Muscle of arm (tissue), 1 donor: ENCODE measurements at regions not wholly inside any gene's neighbourhood (a gene's known extent, or its start where the extent isn't known, plus 50 kb on each side); places are given as distances from the start of the nearest gene placed in this dataset.
"Not testable (repeated sequence)": the region's sequence is repeated elsewhere in the genome, so short reads cannot be mapped to it uniquely, and the experiment has no call there.

Experiments used
- DNase-seq: peaks from one replicate; pipeline ENCODE4 v3.0.0-alpha.2; 2013

- DNase-seq: no peak
Observed at GRCh38 chr4:117574085-117574484, 460.2 kb upstream of the NDST3 start.

- DNase-seq: no peak
Observed at GRCh38 chr4:117575850-117576249, 458.4 kb upstream of the NDST3 start.

- DNase-seq: no peak
Observed at GRCh38 chr4:117577686-117578311, 456.5 kb upstream of the NDST3 start.

GRCh38 chr4:117588771-117589170 is 445.5 kb upstream of the NDST3 start:
- DNase-seq: no peak

- no peak for DNase-seq
Observed at GRCh38 chr4:117596917-117597480, 437.3 kb upstream of the NDST3 start.

GRCh38 chr4:117599393-117599792 is 434.9 kb upstream of the NDST3 start:
- DNase-seq: not testable (repeated sequence)

- not testable (repeated sequence) for DNase-seq
Observed at GRCh38 chr4:117600936-117601335, 433.4 kb upstream of the NDST3 start.

GRCh38 chr4:117610706-117611308 is 423.5 kb upstream of the NDST3 start:
- no peak for DNase-seq

- no peak for DNase-seq
Observed at GRCh38 chr4:117621673-117622072, 412.6 kb upstream of the NDST3 start.

- no peak for DNase-seq
Observed at GRCh38 chr4:117623326-117623725, 411.0 kb upstream of the NDST3 start.

- no peak for DNase-seq
Observed at GRCh38 chr4:117626664-117627063, 407.6 kb upstream of the NDST3 start.

- no peak for DNase-seq
Observed at GRCh38 chr4:117634716-117635115, 399.6 kb upstream of the NDST3 start.

- no peak for DNase-seq
Observed at GRCh38 chr4:117637347-117637746, 396.9 kb upstream of the NDST3 start.

- no peak for DNase-seq
Observed at GRCh38 chr4:117640836-117641235, 393.4 kb upstream of the NDST3 start.

GRCh38 chr4:117641519-117641918 is 392.8 kb upstream of the NDST3 start:
- no peak for DNase-seq

GRCh38 chr4:117654079-117654478 is 380.2 kb upstream of the NDST3 start:
- no peak for DNase-seq

- DNase-seq: no peak
Observed at GRCh38 chr4:117660668-117661067, 373.6 kb upstream of the NDST3 start.

- no peak for DNase-seq
Observed at GRCh38 chr4:117661091-117662072, 372.9 kb upstream of the NDST3 start.

GRCh38 chr4:117664706-117665444 is 369.4 kb upstream of the NDST3 start:
- no peak for DNase-seq

GRCh38 chr4:117676153-117676552 is 358.1 kb upstream of the NDST3 start:
- DNase-seq: no peak

- no peak for DNase-seq
Observed at GRCh38 chr4:117678861-117679260, 355.4 kb upstream of the NDST3 start.
